ENCODE measurements at regions not wholly inside any gene's neighbourhood (a gene's known extent, or its start where the extent isn't known, plus 50 kb on each side); places are given as distances from the start of the nearest gene placed in this dataset.

- H3K79me2 ChIP-seq (ENCODE audit: insufficient read depth, low read depth, low read length), result no peaks in the 10 kb centered on the region
- no peak for DNase-seq (ENCODE audit: low spot score)
- no peak overlapping the region for H3K4me3 ChIP-seq (ENCODE audit: low read depth, low read length, poor library complexity, severe bottlenecking)
- no TSS peak for BruUV-seq (replicated peaks)
- H3K9me3 ChIP-seq (ENCODE audit: low read length), result no peaks in the 10 kb centered on the region
- TF ChIP-seq CTCF (conservative IDR thresholded peaks at IDR 0.05; ENCODE audit: low read length), result no peak
- TF ChIP-seq EZH2phosphoT487 (IDR thresholded peaks at IDR 0.05; ENCODE audit: borderline replicate concordance, low read depth, low read length), result no peak
- H4K20me1 ChIP-seq (ENCODE audit: insufficient read depth, low read length), result no peaks in the 10 kb centered on the region
- intact Hi-C loops (cut with micrococcal nuclease; ENCODE audit: unreplicated experiment), result loop anchor here (5.0 kb wide), 2 partner anchors 42 to 77 kb away; no protein-coding TSS in a partner anchor
- H2AFZ ChIP-seq (ENCODE audit: low read length), result no peak overlapping the region
- H3K9me2 ChIP-seq (ENCODE audit: insufficient read depth, low read length), result no peaks in the 10 kb centered on the region
- H3K27ac ChIP-seq (ENCODE audit: low read depth, low read length, poor library complexity, severe bottlenecking), result no peak overlapping the region
- peaks cover 33% of the 10 kb centered on the region for H3K4me1 ChIP-seq (ENCODE audit: insufficient read depth, low read length, poor library complexity, severe bottlenecking)
- H3K4me2 ChIP-seq (ENCODE audit: low read length), result peak overlapping the region; percentile 40
- POLR2A ChIA-PET, result interaction anchor here (0.5 to 0.7 kb wide), 4 partner anchors 43 to 1463 kb away, joined by 3 to 5 read pairs (median 4); no protein-coding TSS in a partner anchor
- CTCF ChIA-PET (ENCODE audit: unreplicated experiment), result interaction anchor here (0.7 to 1.1 kb wide), 2 partner anchors 35 to 357 kb away, joined by 3 read pairs; no protein-coding TSS in a partner anchor
- H3K36me3 ChIP-seq (ENCODE audit: insufficient read depth, low read length), result no peaks in the 10 kb centered on the region
Measured at GRCh38 chr15:66944121-66944520, 121.3 kb upstream of the SMAD3 start.

GRCh38 chr15:66945286-66945685 lies 120.1 kb upstream of the SMAD3 start:
- no TSS peak for BruUV-seq (replicated peaks)
- CTCF ChIA-PET (ENCODE audit: unreplicated experiment), result interaction anchor here (1.2 kb wide), 1 partner anchor 352 kb away, joined by 3 read pairs; no protein-coding TSS in a partner anchor

More at GRCh38 chr15:66945286-66945685, 120.1 kb upstream of the SMAD3 start:
- peaks cover 22% of the 10 kb centered on the region for H3K4me1 ChIP-seq (ENCODE audit: insufficient read depth, low read length, poor library complexity, severe bottlenecking)
- H4K20me1 ChIP-seq (ENCODE audit: insufficient read depth, low read length), result no peaks in the 10 kb centered on the region
- H3K27ac ChIP-seq (ENCODE audit: low read depth, low read length, poor library complexity, severe bottlenecking), result no peak overlapping the region
- no peaks in the 10 kb centered on the region for H3K79me2 ChIP-seq (ENCODE audit: insufficient read depth, low read depth, low read length)
- H3K4me2 ChIP-seq (ENCODE audit: low read length), result no peak overlapping the region
- TF ChIP-seq EZH2phosphoT487 (IDR thresholded peaks at IDR 0.05; ENCODE audit: borderline replicate concordance, low read depth, low read length) (no peak), CTCF (conservative IDR thresholded peaks at IDR 0.05; ENCODE audit: low read length) (no peak)
- no peak overlapping the region for H3K4me3 ChIP-seq (ENCODE audit: low read depth, low read length, poor library complexity, severe bottlenecking)
- H3K36me3 ChIP-seq (ENCODE audit: insufficient read depth, low read length), result no peaks in the 10 kb centered on the region
- no peak overlapping the region for H2AFZ ChIP-seq (ENCODE audit: low read length)
- H3K9me2 ChIP-seq (ENCODE audit: insufficient read depth, low read length), result no peaks in the 10 kb centered on the region
- H3K9me3 ChIP-seq (ENCODE audit: low read length), result no peaks in the 10 kb centered on the region
- POLR2A ChIA-PET, result interaction anchor here (0.5 to 0.6 kb wide), 3 partner anchors 358 to 1290 kb away, joined by 3 to 4 read pairs (median 3); no protein-coding TSS in a partner anchor
- intact Hi-C loops (cut with micrococcal nuclease; ENCODE audit: unreplicated experiment), result loop anchor here (5.0 kb wide), 3 partner anchors 122 to 252 kb away; partner anchors contain the start of gene SMAD3
- no peak for DNase-seq (ENCODE audit: low spot score)

Data from OCI-LY7 (cell line).